NCI-H2196 (cell line): ENCODE measurements at regions not wholly inside any gene's neighbourhood (a gene's known extent, or its start where the extent isn't known, plus 50 kb on each side); places are given as distances from the start of the nearest gene placed in this dataset.
"Not testable (repeated sequence)": the region's sequence is repeated elsewhere in the genome, so short reads cannot be mapped to it uniquely, and the experiment has no call there.

Experiments used
- DNase-seq: peaks from one replicate; lab custom pipeline; 2025; ENCODE audit not compliant: unreplicated experiment; lab: John Stamatoyannopoulos, UW

- DNase-seq: no peak
Observed at GRCh38 chr4:104330125-104330905, 164.4 kb downstream of the CXXC4 start.

GRCh38 chr4:104326991-104327694 is 167.6 kb downstream of the CXXC4 start:
- DNase-seq: not testable (repeated sequence)

GRCh38 chr4:104302731-104303130 is 192.0 kb downstream of the CXXC4 start:
- no peak for DNase-seq

GRCh38 chr4:104294811-104295210 is 199.9 kb downstream of the CXXC4 start:
- no peak for DNase-seq

GRCh38 chr4:104286867-104287266 is 207.8 kb downstream of the CXXC4 start:
- DNase-seq: no peak

GRCh38 chr4:104283303-104283702 is 211.4 kb downstream of the CXXC4 start:
- no peak for DNase-seq

GRCh38 chr4:104279744-104280143 is 214.9 kb downstream of the CXXC4 start:
- no peak for DNase-seq

- DNase-seq: no peak
Observed at GRCh38 chr4:104272966-104273365, 221.7 kb downstream of the CXXC4 start.

GRCh38 chr4:104269603-104270002 is 225.1 kb downstream of the CXXC4 start:
- DNase-seq: not testable (repeated sequence)

GRCh38 chr4:104263100-104263499 is 231.6 kb downstream of the CXXC4 start:
- no peak for DNase-seq

- no peak for DNase-seq
Observed at GRCh38 chr4:104262678-104263077, 232.0 kb downstream of the CXXC4 start.

GRCh38 chr4:104248726-104249125 is 246.0 kb downstream of the CXXC4 start:
- DNase-seq: no peak

GRCh38 chr4:104235967-104236366 is 258.7 kb downstream of the CXXC4 start:
- no peak for DNase-seq

GRCh38 chr4:104217526-104217925 is 277.2 kb downstream of the CXXC4 start:
- DNase-seq: no peak

GRCh38 chr4:104211657-104212056 is 283.0 kb downstream of the CXXC4 start:
- no peak for DNase-seq

GRCh38 chr4:104210420-104210819 is 284.3 kb downstream of the CXXC4 start:
- no peak for DNase-seq

GRCh38 chr4:104206784-104207183 is 287.9 kb downstream of the CXXC4 start:
- no peak for DNase-seq

GRCh38 chr4:104205116-104205515 is 289.6 kb downstream of the CXXC4 start:
- DNase-seq: no peak

GRCh38 chr4:104188301-104188700 is 306.4 kb downstream of the CXXC4 start:
- no peak for DNase-seq

- no peak for DNase-seq
Observed at GRCh38 chr4:104169437-104169836, 325.3 kb downstream of the CXXC4 start.

GRCh38 chr4:104166749-104167148 is 327.9 kb downstream of the CXXC4 start:
- no peak for DNase-seq

GRCh38 chr4:104163820-104164219 is 330.9 kb downstream of the CXXC4 start:
- no peak for DNase-seq
